T-helper 2 cell (primary cell): ENCODE measurements at regions not wholly inside any gene's neighbourhood (a gene's known extent, or its start where the extent isn't known, plus 50 kb on each side); places are given as distances from the start of the nearest gene placed in this dataset.
"Not testable (repeated sequence)": the region's sequence is repeated elsewhere in the genome, so short reads cannot be mapped to it uniquely, and the experiment has no call there.

Source experiments
- DNase-seq, 5 experiments: peaks; one replicate each; pipeline versions ENCODE4 v3.0.0 to v3.0.0-alpha.2; 2012 to 2022

DNA sequence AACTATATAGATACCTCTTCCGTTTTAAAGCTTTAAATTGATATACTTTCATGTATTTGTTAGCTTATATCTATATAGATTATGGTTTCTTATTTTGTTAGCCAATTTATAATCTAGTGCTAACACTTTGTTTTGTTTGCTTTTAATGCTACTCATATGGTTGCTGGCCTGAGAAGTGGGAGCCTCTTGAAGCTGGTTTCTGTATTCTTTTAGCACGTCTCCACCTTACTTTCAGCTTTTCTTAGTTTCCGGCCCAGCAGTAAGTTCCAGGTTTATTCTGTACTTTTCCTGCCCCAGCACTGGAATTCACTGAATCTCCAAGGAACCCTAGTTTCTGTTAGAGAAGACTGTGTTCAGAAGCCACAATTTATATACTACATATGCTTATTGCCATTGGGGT, 458.9 kb downstream of the PRR16 start:
- DNase-seq = no peak

DNA sequence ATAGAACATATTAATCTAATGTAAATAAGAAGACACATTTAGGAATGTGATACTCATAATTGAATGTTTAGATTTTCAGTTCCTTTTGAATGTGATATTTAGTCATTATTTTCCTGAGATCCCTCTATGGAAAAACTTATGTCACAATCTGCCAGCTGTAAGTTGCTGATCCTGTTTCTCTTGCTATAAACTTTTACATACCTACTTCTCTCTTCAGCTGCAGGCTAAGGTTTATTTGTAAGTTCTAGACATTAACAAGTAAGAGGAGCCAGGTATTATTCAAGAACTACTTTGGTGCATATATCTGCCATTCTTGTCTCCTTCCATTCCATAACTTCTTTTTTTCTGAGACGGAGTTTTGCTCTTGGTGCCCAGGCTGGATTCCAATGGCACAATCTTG, 462.4 kb downstream of the PRR16 start:
- DNase-seq = no peak

DNA sequence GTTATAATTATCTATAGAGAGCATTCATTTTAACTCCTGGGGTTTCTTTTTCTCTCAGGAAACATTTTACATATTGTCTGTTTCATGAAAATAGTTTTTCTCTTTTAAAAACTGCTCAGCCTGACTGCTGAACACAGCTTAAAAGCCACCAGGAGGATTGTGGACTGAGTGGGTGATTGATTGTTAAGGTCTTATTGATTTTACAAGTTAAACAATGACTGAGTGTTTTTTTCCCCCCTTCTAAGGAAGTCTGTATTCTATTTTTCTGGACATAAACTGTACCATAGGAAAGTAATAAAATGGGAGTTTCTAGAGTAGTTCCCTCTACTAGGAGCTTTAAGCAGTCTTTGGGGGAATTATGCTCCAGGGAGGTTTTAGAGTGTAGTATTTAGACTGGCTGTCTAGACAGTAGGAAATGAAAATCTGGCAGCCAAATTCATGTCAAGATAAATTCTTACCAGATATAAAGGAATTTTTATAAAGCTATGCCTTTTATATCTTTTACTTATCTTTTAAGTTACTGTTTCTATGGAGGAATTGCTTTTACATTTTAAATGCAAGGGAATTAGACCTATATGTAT, 463.9 kb downstream of the PRR16 start:
- DNase-seq = no peak

GRCh38 chr5:120932480-120932879, 468.4 kb downstream of the PRR16 start:
- no peak for DNase-seq

DNA sequence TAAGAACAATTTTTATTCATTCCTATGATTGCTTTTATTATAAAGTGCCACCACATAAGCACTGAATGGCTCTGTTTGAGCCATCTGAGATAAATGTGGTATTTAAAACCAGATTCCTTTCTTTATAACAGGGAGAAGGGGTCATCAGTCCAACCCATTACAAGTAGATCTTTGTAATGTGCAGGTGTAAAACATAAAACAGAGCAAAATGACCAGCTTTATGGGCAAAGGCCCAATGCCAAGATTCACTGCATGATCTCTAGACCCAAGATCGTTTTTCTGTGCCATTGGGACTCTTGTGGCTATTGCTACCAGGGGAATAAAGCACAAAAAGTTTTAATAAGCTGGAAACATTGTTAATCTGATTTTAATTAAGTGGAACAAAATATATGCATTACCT, 469.9 kb downstream of the PRR16 start:
- no peak for DNase-seq

DNA sequence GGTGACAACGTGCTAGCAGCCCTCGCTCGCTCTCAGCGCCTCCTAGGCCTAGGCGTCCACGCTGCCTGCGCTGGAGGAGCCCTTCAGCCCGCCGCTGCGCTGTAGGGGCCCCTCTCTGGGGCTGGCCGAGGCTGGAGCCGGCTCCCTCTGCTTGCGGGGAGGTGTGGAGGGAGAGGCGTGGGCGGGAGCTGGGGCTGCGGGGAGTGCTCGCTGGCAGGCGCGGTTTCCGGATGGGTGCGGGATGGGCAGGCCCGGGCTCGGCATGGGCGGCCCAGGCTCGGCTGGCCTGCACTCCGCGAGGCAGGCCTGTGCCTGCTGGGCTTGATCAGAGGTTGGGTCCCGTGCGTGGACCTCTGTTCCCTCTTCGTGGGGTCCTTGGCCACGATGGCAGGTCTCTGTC, 472.6 kb downstream of the PRR16 start:
- no peak for DNase-seq

DNA sequence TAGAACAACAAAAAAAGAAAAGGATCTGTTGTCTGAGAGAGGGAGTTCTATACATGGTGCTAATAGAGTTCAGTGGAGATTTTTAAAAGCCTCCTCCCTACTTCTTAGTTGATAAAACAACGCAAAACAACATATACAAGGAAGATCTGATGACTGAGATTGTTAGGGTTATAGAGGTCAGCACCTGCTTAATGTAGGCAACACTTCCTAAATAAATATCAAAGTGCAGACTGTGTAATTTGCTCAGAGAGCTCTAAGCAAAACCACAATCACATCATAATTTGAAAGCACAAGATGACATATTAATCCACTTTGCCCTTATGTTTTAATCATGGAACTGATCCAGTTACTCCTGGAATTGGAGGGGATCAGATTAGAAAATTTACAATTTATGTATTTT, 474.5 kb downstream of the PRR16 start:
- no peak for DNase-seq

GRCh38 chr5:120942596-120943350, 478.7 kb downstream of the PRR16 start:
- no peak for DNase-seq

- DNase-seq = not testable (repeated sequence)
These were observed 485.5 kb downstream of the PRR16 start for GRCh38 chr5:120949596-120949995.

DNA sequence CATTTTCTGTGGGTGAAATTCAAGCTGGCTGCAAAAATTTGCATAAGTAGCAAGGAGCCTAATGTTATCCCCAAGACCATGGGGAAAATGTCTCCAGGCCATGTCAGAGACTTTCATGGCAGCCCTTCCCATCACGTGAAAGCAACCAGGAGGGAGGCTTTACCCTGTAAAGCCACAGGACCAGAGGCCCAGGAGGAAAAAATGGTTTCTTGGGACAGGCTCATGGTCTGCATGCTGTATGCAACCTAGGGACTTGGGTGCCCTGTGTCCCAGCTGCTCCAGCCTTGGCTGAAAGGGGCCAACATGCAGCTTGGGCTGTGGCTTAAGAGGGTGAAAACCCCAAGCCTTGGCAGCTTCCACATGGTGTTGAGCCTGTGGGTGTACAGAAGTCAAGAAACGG, 489.3 kb downstream of the PRR16 start:
- DNase-seq = not testable (repeated sequence)

DNA sequence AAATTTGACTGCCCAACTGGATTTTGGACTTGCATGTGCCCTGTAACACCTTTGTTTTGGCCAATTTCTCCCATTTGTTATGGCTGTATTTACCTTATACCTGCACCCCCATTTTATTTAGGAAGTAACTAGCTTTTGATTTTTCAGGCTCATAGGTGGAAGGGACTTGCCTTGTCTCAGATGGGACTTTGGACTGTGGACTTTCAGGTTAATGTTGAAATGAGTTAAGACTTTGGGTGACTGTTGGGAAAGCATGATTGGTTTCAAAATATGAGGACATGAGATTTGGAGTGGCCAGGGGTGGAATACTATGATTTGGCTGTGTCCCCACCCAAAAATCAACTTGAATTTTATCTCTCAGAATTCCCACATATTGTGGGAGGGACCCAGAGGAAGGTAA, 490.2 kb downstream of the PRR16 start:
- DNase-seq = no peak

DNA sequence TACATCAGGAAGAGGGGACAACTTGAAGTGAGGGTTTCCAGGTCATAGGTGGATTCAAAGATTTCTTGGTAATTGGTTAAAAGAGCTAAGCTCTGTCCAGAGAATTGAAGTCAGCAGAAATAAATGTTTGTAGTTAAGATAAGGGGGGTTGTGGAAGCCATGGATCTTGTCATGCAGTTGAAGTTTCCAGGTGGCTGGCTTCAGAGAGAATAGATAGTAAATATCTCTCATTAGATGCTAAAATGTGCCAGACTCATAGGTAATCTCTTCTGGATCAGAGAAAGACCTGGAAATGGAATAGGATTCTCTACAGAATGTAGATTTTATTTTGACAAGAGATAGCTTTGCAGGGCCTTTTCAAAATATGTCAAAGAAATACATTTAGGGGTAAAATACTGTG, 491.7 kb downstream of the PRR16 start:
- no peak for DNase-seq

GRCh38 chr5:120958877-120959485, 494.9 kb downstream of the PRR16 start:
- no peak for DNase-seq

DNA sequence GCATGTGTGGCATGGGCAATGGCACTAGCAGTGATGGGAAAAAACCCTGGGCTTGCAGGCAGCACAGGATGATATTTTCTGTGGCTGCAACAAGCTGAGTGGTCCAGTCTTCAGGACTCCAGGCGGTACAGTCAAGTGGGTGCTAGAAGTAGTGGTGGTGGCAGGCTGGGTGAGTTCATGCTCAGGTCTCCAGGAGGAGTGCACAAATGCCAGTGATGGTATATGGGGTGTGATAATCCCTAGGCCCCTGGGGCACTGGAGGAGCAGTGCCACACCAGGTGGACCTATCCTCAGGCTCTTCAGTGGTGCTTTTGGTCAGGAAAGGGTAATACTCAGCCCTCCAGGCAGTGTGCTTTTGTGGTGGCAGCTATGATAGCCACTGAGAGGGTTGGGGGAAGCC, 496.4 kb downstream of the PRR16 start:
- no peak for DNase-seq

DNA sequence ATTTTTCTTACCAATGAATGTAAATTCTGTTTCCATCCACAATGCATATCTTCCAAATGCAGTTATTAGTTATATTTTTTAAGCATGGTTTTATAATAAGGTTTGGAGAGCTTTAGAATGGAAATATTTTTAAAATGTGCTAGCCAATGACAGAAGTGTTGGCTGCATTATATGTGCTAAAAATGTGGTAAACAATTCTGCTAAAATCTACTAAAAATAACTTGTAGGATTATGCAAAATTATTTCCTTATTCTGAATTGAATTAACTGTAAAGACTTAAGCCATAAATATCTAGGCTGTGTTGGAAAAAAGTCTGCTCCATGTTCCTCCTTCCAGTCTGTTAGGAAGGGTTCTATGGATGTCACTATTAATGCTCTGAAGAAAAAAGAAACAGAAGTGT, 503.3 kb downstream of the PRR16 start:
- DNase-seq = no peak

- DNase-seq = no peak
These were observed 510.6 kb downstream of the PRR16 start for GRCh38 chr5:120974690-120975089.

DNA sequence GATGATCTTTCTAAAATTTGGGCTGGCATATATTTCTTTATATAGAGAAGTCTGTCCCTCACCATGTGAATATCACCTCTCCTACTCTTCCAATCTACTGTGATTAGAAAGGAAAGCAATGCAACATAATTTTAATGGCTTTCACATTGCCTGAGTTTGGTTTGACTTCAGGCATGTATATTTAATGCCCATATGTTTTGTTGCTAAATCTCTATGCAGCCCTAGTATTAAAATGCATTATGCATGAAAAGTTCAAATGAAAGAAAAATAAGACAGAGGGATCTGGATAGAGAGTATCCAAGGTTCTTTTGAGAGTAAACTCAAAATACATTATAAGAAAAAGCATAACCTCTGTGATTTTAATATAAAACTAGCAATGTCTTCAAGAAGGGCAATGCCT, 518.3 kb downstream of the PRR16 start:
- no peak for DNase-seq

GRCh38 chr5:120985526-120985925, 521.4 kb downstream of the PRR16 start:
- DNase-seq = no peak

- no peak for DNase-seq
These were observed 524.4 kb downstream of the PRR16 start for GRCh38 chr5:120988491-120988890.

- DNase-seq = no peak
These were observed 524.8 kb downstream of the PRR16 start for GRCh38 chr5:120988941-120989340.

- DNase-seq = no peak
These were observed 527.5 kb downstream of the PRR16 start for GRCh38 chr5:120991569-120991968.

DNA sequence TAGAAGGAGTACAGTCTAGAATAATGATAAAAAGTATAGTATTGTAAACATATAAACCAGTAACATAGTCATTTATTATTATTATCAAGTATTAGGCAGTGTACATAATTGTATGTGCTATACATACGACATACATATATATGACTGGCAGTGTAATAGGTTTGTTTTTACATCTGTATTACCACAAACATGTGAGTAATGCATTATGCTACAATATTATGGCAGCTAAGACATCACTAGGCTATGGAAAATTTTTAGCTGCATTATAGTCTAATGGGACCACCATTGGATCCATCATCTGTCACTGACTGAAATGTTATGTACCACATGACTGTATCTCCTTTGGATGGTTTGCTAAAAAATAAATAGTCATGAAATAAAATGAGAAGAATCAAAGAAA, 530.0 kb downstream of the PRR16 start:
- no peak for DNase-seq

GRCh38 chr5:120999550-120999949, 535.5 kb downstream of the PRR16 start:
- DNase-seq = no peak

DNA sequence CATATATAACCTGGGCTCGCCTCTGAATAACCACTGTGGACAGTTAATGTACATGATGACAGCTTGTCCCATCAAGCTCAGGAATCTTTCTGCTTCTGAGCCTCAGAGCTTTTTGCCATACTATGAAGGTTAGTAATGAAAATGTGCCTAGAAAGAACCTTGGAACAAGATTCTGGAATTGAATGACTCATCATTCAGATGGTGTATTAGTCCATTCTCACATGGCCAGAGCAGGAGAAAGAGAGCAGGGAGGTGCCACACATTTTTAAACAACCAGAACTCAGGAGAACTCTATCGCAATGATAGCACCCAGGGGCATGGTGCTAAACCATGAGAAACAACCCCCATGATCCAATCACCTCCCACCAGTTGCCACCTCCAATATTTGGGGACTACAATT, 542.1 kb downstream of the PRR16 start:
- DNase-seq = no peak
